ENCODE measurements at regions not wholly inside any gene's neighbourhood (a gene's known extent, or its start where the extent isn't known, plus 50 kb on each side); places are given as distances from the start of the nearest gene placed in this dataset.

- no peak for TF ChIP-seq ZNF488 (tag by site-specific recombination; IDR thresholded peaks at IDR 0.05)
- TF ChIP-seq ZBTB8A (tag by site-specific recombination; IDR thresholded peaks at IDR 0.05): no peak
- no peak for TF ChIP-seq ZNF175 (tag by site-specific recombination; IDR thresholded peaks at IDR 0.05)
Measured at GRCh38 chr4:11494232-11494631, 65.5 kb upstream of the HS3ST1 start (continued).

GRCh38 chr4:11489453-11490083 is 60.9 kb upstream of the HS3ST1 start:
- CTCF ChIA-PET: no interaction called here

DNA sequence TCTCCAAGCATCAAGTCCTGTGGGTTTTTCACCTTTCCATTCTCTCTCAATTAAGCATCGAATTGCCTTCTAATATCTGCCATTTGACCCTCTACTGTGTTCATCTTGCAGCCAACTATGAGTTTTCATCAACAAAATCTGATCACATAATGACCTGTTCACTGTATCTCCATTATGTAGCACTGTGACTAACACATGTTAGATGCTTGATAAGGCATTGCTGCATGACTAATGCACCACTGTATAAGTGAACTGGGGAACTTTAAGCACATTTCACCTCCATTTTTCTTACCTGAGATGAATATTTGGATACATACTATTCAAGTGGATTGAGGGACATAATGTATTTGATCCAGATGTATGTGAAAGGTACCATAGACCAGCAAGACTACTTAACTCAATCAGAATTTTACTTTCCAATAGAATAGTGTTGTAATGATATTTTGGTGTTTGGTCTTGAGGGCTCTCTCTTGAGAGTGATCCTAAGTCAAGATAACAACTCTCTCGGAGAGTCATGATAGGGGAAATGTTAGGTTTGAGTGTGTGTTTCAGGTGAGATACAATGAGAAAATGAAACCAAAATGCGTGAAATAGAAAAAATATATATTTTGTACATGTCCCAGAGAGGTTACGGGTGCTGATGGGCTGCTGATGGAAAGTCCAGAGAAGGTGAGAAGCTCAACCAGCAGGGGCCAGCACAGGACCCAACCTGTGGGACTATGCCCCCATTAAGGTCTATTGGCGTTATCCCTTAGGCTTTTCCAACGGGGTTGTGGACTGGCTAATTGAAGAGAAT is 60.2 kb upstream of the HS3ST1 start:
- TF ChIP-seq ZNF354C (tag by site-specific recombination; IDR thresholded peaks at IDR 0.05; ENCODE audit: borderline replicate concordance, low read depth) (no peak), ZNF223 (tag by site-specific recombination; IDR thresholded peaks at IDR 0.05) (no peak), ZFP69B (tag by site-specific recombination; IDR thresholded peaks at IDR 0.05) (no peak), ZNF2 (tag by site-specific recombination; IDR thresholded peaks at IDR 0.05) (no peak), HOXA7 (CRISPR knock-in tag; IDR thresholded peaks at IDR 0.05; ENCODE audit: borderline replicate concordance) (no peak), ZNF560 (tag by site-specific recombination; IDR thresholded peaks at IDR 0.05; ENCODE audit: borderline replicate concordance) (no peak), TCF7L2 (IDR thresholded peaks at IDR 0.05; ENCODE audit: borderline replicate concordance, low read depth, low read length) (no peak), ZNF660 (tag by site-specific recombination; IDR thresholded peaks at IDR 0.05) (no peak), ZNF707 (tag by site-specific recombination; IDR thresholded peaks at IDR 0.05) (no peak), ZSCAN23 (tag by site-specific recombination; IDR thresholded peaks at IDR 0.05) (no peak), ZBTB7A (tag by site-specific recombination; IDR thresholded peaks at IDR 0.05; ENCODE audit: low read depth) (no peak), ZNF184 (tag by site-specific recombination; IDR thresholded peaks at IDR 0.05) (no peak), ZNF18 (tag by site-specific recombination; IDR thresholded peaks at IDR 0.05) (no peak), ZNF133 (tag by site-specific recombination; IDR thresholded peaks at IDR 0.05) (no peak), ZFHX2 (tag by site-specific recombination; conservative IDR thresholded peaks at IDR 0.05) (no peak), ZNF510 (tag by site-specific recombination; IDR thresholded peaks at IDR 0.05; ENCODE audit: insufficient replicate concordance) (no peak)
- TF ChIP-seq, protein P1, sequence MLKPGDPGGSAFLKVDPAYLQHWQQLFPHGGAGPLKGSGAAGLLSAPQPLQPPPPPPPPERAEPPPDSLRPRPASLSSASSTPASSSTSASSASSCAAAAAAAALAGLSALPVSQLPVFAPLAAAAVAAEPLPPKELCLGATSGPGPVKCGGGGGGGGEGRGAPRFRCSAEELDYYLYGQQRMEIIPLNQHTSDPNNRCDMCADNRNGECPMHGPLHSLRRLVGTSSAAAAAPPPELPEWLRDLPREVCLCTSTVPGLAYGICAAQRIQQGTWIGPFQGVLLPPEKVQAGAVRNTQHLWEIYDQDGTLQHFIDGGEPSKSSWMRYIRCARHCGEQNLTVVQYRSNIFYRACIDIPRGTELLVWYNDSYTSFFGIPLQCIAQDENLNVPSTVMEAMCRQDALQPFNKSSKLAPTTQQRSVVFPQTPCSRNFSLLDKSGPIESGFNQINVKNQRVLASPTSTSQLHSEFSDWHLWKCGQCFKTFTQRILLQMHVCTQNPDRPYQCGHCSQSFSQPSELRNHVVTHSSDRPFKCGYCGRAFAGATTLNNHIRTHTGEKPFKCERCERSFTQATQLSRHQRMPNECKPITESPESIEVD (tag by site-specific recombination; IDR thresholded peaks at IDR 0.05): no peak
- TF ChIP-seq, protein P2, sequence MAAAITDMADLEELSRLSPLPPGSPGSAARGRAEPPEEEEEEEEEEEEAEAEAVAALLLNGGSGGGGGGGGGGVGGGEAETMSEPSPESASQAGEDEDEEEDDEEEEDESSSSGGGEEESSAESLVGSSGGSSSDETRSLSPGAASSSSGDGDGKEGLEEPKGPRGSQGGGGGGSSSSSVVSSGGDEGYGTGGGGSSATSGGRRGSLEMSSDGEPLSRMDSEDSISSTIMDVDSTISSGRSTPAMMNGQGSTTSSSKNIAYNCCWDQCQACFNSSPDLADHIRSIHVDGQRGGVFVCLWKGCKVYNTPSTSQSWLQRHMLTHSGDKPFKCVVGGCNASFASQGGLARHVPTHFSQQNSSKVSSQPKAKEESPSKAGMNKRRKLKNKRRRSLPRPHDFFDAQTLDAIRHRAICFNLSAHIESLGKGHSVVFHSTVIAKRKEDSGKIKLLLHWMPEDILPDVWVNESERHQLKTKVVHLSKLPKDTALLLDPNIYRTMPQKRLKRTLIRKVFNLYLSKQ (tag by site-specific recombination; IDR thresholded peaks at IDR 0.05; ENCODE audit: borderline replicate concordance): no peak
- no peaks in the 10 kb centered on the region; the same call in 1 of the 2 replicates for H3K4me1 ChIP-seq (ENCODE audit: control insufficient read depth, insufficient read depth, low read length)
- no peaks in the 10 kb centered on the region for H3K9me3 ChIP-seq (ENCODE audit: control insufficient read depth, insufficient read depth, low read depth, low read length)
- H3K36me3 ChIP-seq (ENCODE audit: control insufficient read depth in 2 of 2, insufficient read depth in 1 of 2, low read length in 2 of 2): no peaks in the 10 kb centered on the region
- no peak overlapping the region for H3K27ac ChIP-seq (ENCODE audit: extremely low read depth, low read depth, low read length)
- ChIA-PET POLR2A (no interaction called here), CTCF (no interaction called here)
- H3K4me3 ChIP-seq (ENCODE audit: low read depth, low read length): no peak overlapping the region

More at GRCh38 chr4:11489453-11490083, 60.9 kb upstream of the HS3ST1 start:
- no peak overlapping the region for H3K4me3 ChIP-seq (ENCODE audit: low read depth, low read length)
- TF ChIP-seq PRDM1 (tag by site-specific recombination; IDR thresholded peaks at IDR 0.05): no peak
- TF ChIP-seq ZNF214 (tag by site-specific recombination; IDR thresholded peaks at IDR 0.05; ENCODE audit: borderline replicate concordance): no peak
- TF ChIP-seq ZFP69B (tag by site-specific recombination; IDR thresholded peaks at IDR 0.05): no peak
- TF ChIP-seq ZNF16 (tag by site-specific recombination; IDR thresholded peaks at IDR 0.05; ENCODE audit: low read depth): no peak
- TF ChIP-seq ZNF10 (tag by site-specific recombination; IDR thresholded peaks at IDR 0.05): no peak
- TF ChIP-seq KLF10 (tag by site-specific recombination; IDR thresholded peaks at IDR 0.05): no peak
- TF ChIP-seq ZNF623 (tag by site-specific recombination; IDR thresholded peaks at IDR 0.05): no peak
- no peak for TF ChIP-seq SETDB1 (IDR thresholded peaks at IDR 0.05; ENCODE audit: insufficient read length, low read length)
- POLR2A ChIA-PET: no interaction called here
- H3K27ac ChIP-seq (ENCODE audit: extremely low read depth, low read depth, low read length): no peak overlapping the region
- H3K36me3 ChIP-seq (ENCODE audit: control insufficient read depth in 2 of 2, insufficient read depth in 1 of 2, low read length in 2 of 2): no peaks in the 10 kb centered on the region
- no peaks in the 10 kb centered on the region for H3K9me3 ChIP-seq (ENCODE audit: control insufficient read depth, insufficient read depth, low read depth, low read length)
- H3K4me1 ChIP-seq (ENCODE audit: control insufficient read depth, insufficient read depth, low read length): no peaks in the 10 kb centered on the region; the same call in 1 of the 2 replicates
